ENCODE measurements at regions not wholly inside any gene's neighbourhood (a gene's known extent, or its start where the extent isn't known, plus 50 kb on each side); places are given as distances from the start of the nearest gene placed in this dataset.

- DNase-seq (ENCODE audit: low read depth), result no peak
- no peak overlapping the region for H3K4me3 ChIP-seq (ENCODE audit: low read depth, low read length)
- TF ChIP-seq CTCF (conservative IDR thresholded peaks at IDR 0.05; ENCODE audit: low read depth, low read length), result no peak
Measured at GRCh38 chr9:88303721-88304451, 84.4 kb upstream of the SPIN1 start.

GRCh38 chr9:88302579-88303324 lies 85.5 kb upstream of the SPIN1 start:
- no peak for DNase-seq (ENCODE audit: low read depth)
- TF ChIP-seq CTCF (conservative IDR thresholded peaks at IDR 0.05; ENCODE audit: low read depth, low read length), result no peak
- no peak overlapping the region for H3K4me3 ChIP-seq (ENCODE audit: low read depth, low read length)

- no peak overlapping the region for H3K4me3 ChIP-seq (ENCODE audit: low read depth, low read length)
- no peak for TF ChIP-seq CTCF (conservative IDR thresholded peaks at IDR 0.05; ENCODE audit: low read depth, low read length)
- no peak for DNase-seq (ENCODE audit: low read depth)
Measured at GRCh38 chr9:88300556-88300955, 87.7 kb upstream of the SPIN1 start.

- no peak for DNase-seq (ENCODE audit: low read depth)
- no peak for TF ChIP-seq CTCF (conservative IDR thresholded peaks at IDR 0.05; ENCODE audit: low read depth, low read length)
- no peak overlapping the region for H3K4me3 ChIP-seq (ENCODE audit: low read depth, low read length)
Measured at GRCh38 chr9:88291856-88292255, 96.4 kb upstream of the SPIN1 start.

- H3K4me3 ChIP-seq (ENCODE audit: low read depth, low read length), result no peak overlapping the region
- no peak for DNase-seq (ENCODE audit: low read depth)
- no peak for TF ChIP-seq CTCF (conservative IDR thresholded peaks at IDR 0.05; ENCODE audit: low read depth, low read length)
Measured at GRCh38 chr9:88291056-88291455, 97.2 kb upstream of the SPIN1 start.

- no peak for TF ChIP-seq CTCF (conservative IDR thresholded peaks at IDR 0.05; ENCODE audit: low read depth, low read length)
- no peak overlapping the region for H3K4me3 ChIP-seq (ENCODE audit: low read depth, low read length)
- DNase-seq (ENCODE audit: low read depth), result no peak
Measured at GRCh38 chr9:88289532-88289931, 98.7 kb upstream of the SPIN1 start.

All from epithelial cell of proximal tubule (primary cell).